HG03571 (cell line): ENCODE measurements at regions not wholly inside any gene's neighbourhood (a gene's known extent, or its start where the extent isn't known, plus 50 kb on each side); places are given as distances from the start of the nearest gene placed in this dataset.
A peak's percentile ranks its signal among the peaks of the same experiment; 100 is the strongest.

Source experiments
- ATAC-seq: cut with Tn5 transposase; IDR thresholded peaks from one replicate; pipeline ENCODE4 v1.9.1; 2021; ENCODE audit not compliant: unreplicated experiment

- no peak for ATAC-seq
These were observed 128.9 kb downstream of the KLF13 start for GRCh38 chr15:31455499-31455898.

DNA sequence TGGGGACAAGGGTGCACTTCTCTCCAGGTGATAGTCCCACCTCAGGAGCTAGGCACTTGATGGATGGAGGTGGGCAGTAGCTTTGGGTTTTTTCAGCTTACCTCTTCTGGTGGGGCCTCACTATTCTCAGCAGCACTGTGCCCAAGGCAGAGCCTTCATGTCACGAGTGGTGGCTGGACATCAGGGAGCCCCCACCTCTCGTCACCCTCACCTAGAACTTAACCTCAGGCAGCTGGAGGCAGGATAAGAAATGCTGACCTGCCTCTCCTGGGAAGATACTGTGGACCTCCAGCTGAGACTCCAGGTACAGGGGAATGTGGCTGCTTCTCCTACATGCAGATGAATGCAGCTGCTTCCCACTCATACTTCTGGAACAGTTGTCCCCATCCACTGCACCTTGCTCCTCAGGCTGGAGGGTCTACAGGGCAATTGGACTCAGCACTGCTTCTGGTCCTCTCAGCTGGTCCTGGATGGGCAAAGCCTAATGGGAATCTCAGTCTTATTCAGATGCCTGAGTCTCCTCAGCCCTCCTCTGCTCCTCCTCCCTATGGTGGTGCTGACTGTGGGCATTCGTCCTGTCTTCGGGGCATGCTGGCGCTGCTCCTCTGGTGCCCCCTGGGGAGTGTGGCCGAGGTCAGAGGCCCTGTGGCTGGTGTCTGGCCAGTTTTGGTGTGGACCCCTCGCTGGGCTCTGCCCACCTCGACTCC, 129.9 kb downstream of the KLF13 start:
- no peak for ATAC-seq

GRCh38 chr15:31457161-31457560, 130.5 kb downstream of the KLF13 start:
- no peak for ATAC-seq

DNA sequence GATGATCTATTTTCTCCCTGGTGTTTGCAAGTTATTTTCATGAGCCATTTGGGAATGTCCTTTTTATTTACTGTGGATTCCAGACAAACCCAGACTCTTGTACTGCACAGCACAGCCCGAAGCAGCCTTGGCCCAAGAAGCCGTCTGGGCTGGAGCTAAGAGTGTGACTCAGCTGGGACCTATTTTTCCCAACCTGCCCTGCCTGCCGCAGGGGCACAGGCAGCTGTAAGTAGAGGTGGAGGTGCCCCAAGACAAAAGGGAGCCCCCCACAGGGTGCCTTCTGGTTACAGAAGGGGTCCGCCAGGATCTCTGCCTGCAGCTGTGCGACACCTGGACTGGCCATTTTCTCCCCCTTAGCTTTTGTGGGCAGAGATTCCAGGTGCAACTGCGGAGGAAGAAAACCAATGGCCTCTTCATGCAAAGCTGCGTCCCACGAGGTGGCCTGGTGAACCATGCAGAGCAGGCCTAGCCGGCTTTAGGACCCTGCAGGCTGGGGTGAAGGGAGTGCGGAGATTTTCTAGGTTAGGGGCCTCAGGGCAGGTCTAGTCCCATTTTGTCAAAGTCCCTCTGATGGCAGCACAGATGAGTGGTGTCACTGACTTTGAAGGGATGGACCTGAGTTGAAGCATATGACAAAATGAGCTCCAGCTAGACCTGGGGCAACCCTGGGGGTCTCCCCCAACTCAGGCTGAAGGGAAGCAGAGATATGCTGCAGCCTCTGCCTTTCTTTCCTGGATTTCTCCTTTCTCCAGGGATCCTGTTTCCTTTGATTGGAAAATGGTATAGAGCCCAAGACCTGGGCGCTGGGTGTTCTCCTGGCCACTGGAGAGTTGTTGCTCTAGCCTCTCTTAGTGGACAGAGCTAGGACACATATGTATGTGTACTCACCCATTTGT, 131.2 kb downstream of the KLF13 start:
- ATAC-seq = no peak

DNA sequence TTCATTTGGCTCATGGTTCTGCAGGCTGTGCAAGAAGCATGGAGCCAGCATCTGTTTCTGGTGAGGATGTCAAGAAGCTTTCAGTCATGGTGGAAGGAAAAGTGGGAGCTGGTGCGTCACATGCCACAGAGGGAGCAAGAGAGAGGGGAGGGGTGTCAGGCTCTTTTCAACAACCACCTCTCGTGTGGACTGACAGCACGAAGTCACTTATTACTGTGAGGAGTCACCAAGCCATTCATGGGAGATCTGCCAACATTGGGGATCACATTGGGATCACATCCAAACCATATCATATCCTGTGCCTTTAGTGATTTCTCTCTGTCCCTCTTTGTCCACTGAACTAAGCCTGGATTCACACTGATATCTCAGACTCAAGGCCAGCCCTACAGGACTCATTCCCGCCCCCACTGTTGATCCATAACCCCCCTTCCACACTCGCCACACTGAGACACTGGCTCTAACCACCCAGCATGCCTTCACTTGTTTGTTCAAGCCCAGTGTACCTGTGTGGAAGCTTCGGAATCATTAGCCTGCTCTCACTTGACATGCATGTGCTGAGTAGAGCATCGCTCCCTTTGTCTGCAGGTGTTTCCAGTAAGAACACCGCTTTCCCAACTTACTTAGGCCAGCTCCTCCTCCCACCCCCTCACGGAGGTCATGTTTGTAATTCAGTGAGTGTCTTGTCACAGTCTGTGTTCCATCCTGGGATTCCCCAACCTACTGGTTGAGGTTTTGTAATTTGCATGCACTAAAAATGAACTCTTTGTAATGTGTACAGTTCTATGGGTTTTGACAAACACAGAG, 132.2 kb downstream of the KLF13 start:
- ATAC-seq = peak; percentile 97

DNA sequence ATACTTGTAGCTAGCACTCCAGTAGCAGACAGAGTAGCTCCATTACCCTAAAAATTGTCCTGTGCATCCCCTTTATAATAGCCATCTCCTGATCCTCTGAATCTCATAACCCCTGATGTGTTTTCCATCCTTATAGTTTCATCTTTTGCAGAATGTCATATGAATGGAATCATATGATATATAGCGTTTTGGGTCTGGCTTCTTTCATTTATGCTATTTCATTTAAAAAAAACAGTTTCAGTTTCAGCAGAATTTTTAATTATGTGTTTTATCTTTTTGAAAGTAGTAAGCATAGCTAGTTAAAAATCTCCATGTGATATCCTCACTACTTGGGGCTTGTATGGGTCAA, 132.7 kb downstream of the KLF13 start:
- no peak for ATAC-seq

- no peak for ATAC-seq
These were observed 134.7 kb downstream of the KLF13 start for GRCh38 chr15:31461375-31461774.

DNA sequence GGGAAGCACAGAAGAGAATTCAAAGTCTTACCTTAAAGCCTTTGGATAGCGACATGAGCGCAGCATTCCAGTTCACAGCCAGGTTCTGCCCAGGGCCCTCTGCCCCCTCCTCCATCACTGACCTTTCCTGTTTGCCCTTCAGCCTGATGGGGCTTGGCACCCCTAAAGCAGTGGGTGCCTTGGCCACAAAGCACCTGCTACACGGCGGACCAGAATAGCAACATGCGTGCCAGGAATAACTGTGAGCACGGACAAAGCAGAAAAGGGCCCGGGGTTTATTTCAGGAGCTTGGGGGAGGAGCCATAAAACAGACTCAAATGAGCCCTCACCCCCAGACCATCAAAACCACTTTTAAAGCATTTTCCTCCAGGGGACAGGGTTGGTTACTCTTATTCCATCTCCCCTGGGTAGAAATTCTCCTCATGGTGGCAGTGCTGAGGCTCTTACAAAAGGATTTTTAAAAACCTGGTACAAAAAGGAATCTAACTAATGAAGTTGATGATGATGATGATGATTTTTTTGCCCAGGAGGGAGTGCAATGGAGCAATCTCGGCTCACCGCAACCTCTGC, 135.4 kb downstream of the KLF13 start:
- no peak for ATAC-seq

GRCh38 chr15:31463521-31464102, 137.0 kb downstream of the KLF13 start:
- no peak for ATAC-seq

DNA sequence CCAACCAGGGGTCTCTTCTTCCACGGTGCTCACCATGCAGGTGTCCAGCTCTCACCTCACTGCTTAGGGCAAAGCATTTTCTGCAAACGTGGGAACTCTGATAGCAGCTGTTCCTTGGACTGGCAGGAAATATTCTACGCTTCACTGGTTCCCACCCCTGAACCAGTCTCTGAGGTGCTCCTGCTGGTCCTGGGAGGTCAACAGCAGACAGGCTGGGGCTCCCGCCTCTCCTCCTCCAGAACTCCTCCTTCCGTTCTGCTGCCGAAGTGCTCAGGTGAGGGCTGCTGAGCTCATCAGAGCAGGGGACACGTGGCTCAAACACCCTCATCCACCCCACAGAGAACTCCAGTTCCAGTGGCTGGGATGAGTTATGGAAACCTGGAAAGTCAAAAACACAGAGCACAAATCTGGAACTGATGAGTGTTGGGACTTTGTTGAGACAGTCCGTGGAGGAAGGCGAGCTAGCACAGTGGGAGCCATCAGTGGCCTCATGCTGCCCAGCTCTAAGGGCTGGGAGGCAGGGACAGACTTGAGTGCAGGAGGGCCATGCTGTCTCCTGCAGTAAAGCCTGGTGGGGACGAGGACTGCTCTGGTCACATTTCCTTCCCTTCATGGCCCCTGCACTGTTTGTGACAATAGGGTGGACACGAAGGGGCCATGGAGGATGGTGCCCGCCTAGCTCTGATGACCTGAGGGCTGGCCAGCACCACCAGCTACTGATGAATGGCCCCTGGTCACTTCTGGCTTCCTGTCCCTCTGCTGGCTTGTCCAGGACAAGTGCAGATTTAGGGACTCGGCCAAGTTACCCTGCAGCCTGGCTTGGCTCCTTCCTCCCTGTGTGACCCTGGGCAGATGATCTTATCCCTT, 137.8 kb downstream of the KLF13 start:
- no peak for ATAC-seq

GRCh38 chr15:31465083-31465955, 138.7 kb downstream of the KLF13 start:
- no peak for ATAC-seq

GRCh38 chr15:31467361-31467760, 140.7 kb downstream of the KLF13 start:
- ATAC-seq = no peak

- no peak for ATAC-seq
These were observed 142.5 kb downstream of the KLF13 start for GRCh38 chr15:31468911-31469785.

DNA sequence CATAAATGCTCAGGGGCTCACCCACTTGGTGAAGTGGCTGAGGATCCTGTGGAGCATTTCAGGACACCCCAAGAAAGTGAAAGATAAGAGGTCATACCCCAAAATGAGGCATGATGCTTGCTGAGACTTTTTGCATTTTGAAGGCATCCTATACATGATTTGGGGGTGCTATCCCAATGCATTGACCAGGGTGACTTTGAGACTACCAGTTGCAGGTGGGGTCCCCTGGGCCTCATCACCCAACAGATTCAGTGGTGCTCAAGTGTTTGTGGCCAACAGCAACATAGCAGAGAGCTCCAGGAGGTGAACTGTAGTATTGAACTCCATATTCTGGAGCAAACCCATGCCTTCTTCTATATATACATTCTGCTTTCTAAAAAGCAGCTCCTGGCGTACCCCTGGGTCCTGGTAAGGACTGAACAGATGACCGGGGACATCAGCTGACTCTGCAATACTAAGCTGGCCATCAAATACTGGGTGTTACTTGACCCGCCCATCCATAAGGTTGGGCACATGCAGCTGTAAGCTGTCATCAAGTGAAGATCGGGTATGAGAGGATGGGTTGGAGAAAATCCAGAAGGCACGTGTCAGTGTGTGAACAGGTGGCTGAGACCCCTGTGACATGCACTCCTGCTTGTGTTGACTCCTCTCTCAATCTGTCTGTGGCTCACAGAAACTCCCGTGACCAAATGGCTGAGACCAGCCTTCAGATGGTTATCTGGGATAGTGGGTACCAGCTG, 143.3 kb downstream of the KLF13 start:
- no peak for ATAC-seq

DNA sequence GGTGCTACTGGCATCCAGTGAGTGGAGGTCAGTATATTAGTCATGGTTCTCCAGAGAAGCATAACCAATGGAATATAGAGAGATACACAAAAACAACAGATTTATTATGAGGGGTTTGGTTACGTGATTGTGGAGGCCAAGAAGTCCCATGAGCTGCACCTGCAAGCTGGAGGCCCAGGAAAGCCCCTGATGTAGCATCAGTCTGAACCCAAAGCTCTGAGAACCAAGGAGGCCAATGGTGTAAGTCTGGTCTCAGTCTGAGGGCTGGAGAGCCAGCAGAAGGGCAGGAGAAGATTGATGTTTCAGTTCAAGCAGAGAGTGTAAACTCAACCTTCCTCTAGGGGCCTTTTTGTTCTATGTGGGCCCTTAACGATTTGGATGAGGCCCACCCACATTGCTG, 144.1 kb downstream of the KLF13 start:
- ATAC-seq = no peak

- ATAC-seq = no peak
These were observed 145.2 kb downstream of the KLF13 start for GRCh38 chr15:31471731-31472430.
